Ascending aorta (tissue), 2 donors: ENCODE measurements at regions not wholly inside any gene's neighbourhood (a gene's known extent, or its start where the extent isn't known, plus 50 kb on each side); places are given as distances from the start of the nearest gene placed in this dataset.

ENCODE experiments used
- DNase-seq, 2 donors: peaks; one replicate each; pipeline ENCODE4 v3.0.0-alpha.2; 2019; ENCODE audit warnings: low spot score in 2 of 2
- H3K27ac ChIP-seq, 2 donors: fragments of 200-600 bp; sonication (generic); one replicate each; pipeline ENCODE4 v1.5.1; 2016 to 2017; ENCODE audit warnings: mild to moderate bottlenecking in 1 of 2
- H3K27me3 ChIP-seq: fragments of 200-600 bp; sonication (generic); one replicate; pipeline ENCODE4 v1.5.1; 2017
- H3K36me3 ChIP-seq, 2 donors: fragments of 200-600 bp; sonication (generic); one replicate each; pipeline ENCODE4 v1.5.1; 2016
- H3K4me1 ChIP-seq, 2 donors: fragments of 200-600 bp; sonication (generic); one replicate each; pipeline ENCODE4 v1.5.1; 2016 to 2017; ENCODE audit warnings: mild to moderate bottlenecking in 1 of 2
- H3K4me3 ChIP-seq, 2 donors: fragments of 200-600 bp; sonication (generic); one replicate each; pipeline ENCODE4 v1.5.1; 2016 to 2017; ENCODE audit warnings: mild to moderate bottlenecking in 1 of 2
- H3K9me3 ChIP-seq, 2 donors: fragments of 200-600 bp; sonication (generic); one replicate each; pipeline ENCODE4 v1.5.1; 2016
- intact Hi-C: fragments of 100-400 bp; cut with DNase I; formaldehyde crosslinking; loops from one replicate; pipeline ENCODE4 v1.15.1; 2023
- TF ChIP-seq, protein P1 (sequence below), 3 experiments: fragments of 200-600 bp in 2 of 3; fragments of 450-650 bp in 1 of 3; sonication (generic) in 2 of 3; IDR thresholded peaks; one replicate each; pipeline ENCODE4 v1.5.1; 2016 to 2019; ENCODE audit warnings: antibody characterized with exemption in 3 of 3, mild to moderate bottlenecking in 1 of 3, moderate library complexity in 1 of 3

DNA sequence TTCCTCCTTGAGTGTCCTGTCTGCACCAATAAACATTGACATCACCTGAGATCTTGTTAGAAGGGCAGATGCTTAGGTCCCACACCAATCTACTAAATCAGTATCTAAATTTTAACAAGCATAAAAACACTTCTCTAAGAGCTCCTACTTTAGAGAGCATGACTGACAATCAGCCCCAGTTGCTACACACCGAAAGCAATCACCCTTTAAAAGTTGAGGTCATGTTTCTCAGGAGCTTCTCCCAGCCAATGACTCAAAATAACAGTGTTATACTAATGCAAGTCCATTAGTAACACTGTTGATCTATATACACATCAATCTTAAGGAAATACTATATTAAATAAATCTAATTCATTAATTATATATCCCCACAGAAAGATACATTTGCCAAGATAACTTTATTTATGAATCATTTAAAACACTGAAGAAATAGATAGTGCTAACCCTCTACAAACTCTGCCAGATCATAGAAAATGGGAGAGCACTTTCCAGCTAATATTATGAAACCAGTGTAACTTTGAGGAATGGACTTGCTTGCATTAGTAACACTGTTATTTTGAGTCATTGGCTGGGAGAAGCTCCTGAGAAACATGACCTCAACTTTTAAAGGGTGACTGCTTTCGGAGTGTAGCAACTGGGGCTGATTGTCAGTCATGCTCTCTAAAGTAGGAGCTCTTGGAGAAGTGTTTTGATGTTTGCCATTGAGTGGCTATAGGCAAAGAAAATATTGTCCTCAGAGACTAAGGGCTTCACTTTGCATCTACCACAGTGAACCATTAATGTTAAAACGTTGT lies 109.8 kb upstream of the HDX start:
- no peak overlapping the region for H3K4me3 ChIP-seq
- no peaks in the 10 kb centered on the region for H3K27me3 ChIP-seq
- H3K9me3 ChIP-seq, result no peaks in the 10 kb centered on the region
- H3K4me1 ChIP-seq, result no peaks in the 10 kb centered on the region
- H3K36me3 ChIP-seq, result no peaks in the 10 kb centered on the region
- H3K27ac ChIP-seq, result no peak overlapping the region
- DNase-seq, result no peak
- TF ChIP-seq, protein P1, sequence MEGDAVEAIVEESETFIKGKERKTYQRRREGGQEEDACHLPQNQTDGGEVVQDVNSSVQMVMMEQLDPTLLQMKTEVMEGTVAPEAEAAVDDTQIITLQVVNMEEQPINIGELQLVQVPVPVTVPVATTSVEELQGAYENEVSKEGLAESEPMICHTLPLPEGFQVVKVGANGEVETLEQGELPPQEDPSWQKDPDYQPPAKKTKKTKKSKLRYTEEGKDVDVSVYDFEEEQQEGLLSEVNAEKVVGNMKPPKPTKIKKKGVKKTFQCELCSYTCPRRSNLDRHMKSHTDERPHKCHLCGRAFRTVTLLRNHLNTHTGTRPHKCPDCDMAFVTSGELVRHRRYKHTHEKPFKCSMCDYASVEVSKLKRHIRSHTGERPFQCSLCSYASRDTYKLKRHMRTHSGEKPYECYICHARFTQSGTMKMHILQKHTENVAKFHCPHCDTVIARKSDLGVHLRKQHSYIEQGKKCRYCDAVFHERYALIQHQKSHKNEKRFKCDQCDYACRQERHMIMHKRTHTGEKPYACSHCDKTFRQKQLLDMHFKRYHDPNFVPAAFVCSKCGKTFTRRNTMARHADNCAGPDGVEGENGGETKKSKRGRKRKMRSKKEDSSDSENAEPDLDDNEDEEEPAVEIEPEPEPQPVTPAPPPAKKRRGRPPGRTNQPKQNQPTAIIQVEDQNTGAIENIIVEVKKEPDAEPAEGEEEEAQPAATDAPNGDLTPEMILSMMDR (IDR thresholded peaks at IDR 0.05), result no peak
- intact Hi-C loops, result no loop called here

DNA sequence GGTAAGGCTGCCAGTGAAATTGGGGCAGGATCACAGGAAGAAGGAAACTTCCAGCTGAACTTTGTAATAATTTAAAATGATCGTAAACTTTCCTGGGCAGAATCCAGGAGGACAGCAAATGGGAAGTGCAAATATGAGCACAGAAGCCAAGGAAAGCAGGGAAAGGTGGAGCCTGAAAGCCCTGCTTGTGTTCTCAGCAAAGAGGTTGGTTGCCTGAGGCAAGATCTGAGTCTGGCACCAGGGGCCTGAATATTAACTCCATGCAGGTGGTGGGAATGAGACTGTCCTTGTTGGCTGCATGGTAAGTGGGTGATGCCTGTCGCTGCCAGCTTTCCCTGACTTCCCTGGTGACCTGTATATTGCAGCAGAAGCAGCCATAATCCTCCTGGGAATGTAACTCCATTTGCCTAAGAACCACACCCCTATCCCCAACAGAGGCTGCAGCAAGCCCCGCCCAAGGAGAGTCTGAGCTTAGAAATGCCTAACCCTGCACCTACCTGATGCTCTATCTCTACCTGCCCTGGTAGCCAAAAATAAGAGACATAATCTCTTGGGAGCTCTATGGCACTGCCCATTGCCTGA lies 132.0 kb upstream of the HDX start:
- no peak for DNase-seq
- TF ChIP-seq, protein P1 (IDR thresholded peaks at IDR 0.05), result no peak
- H3K9me3 ChIP-seq, result no peaks in the 10 kb centered on the region
- no peaks in the 10 kb centered on the region for H3K36me3 ChIP-seq
- no peak overlapping the region for H3K27ac ChIP-seq
- intact Hi-C loops, result no loop called here
- H3K4me1 ChIP-seq, result no peaks in the 10 kb centered on the region
- no peak overlapping the region for H3K4me3 ChIP-seq
- H3K27me3 ChIP-seq, result no peaks in the 10 kb centered on the region

DNA sequence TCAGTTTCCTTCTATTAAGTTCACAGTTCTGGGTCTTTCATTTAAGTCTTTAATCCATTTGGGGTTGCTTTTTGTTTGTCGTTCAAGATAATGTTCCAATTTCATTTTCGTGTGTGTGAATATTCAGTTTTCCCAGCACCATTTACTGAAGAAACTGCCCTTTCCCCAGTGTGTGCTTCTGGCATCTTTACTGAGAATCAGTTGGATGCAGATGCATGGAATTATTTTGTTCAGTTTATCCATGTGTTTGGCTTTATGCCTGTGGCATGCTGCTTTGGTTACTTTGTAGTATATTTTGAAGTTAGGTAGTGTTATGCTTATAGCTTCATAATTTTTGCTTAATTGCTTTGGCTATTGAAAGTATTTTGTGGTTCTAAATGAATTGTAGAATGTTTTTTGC lies 163.8 kb upstream of the HDX start:
- no peak for DNase-seq
- Histone ChIP-seq H3K4me3 (no peak overlapping the region), H3K27ac (no peak overlapping the region), H3K9me3 (no peaks in the 10 kb centered on the region), H3K36me3 (no peaks in the 10 kb centered on the region), H3K27me3 (no peaks in the 10 kb centered on the region), H3K4me1 (no peaks in the 10 kb centered on the region)
- intact Hi-C loops, result no loop called here
- TF ChIP-seq, protein P1 (IDR thresholded peaks at IDR 0.05), result no peak

GRCh38 chrX:84690228-84690627 lies 188.0 kb upstream of the HDX start:
- no peaks in the 10 kb centered on the region for H3K27me3 ChIP-seq
- H3K4me3 ChIP-seq, result no peak overlapping the region
- no peaks in the 10 kb centered on the region for H3K9me3 ChIP-seq
- intact Hi-C loops, result no loop called here
- H3K36me3 ChIP-seq, result no peaks in the 10 kb centered on the region
- no peak overlapping the region for H3K27ac ChIP-seq
- TF ChIP-seq, protein P1 (IDR thresholded peaks at IDR 0.05), result no peak
- no peaks in the 10 kb centered on the region for H3K4me1 ChIP-seq
- no peak for DNase-seq

- H3K4me3 ChIP-seq, result no peak overlapping the region
- no peaks in the 10 kb centered on the region for H3K9me3 ChIP-seq
- DNase-seq, result no peak
- H3K27me3 ChIP-seq, result no peaks in the 10 kb centered on the region
- TF ChIP-seq, protein P1 (IDR thresholded peaks at IDR 0.05), result no peak
- H3K4me1 ChIP-seq, result no peaks in the 10 kb centered on the region
- intact Hi-C loops, result no loop called here
- H3K27ac ChIP-seq, result no peak overlapping the region
- no peaks in the 10 kb centered on the region for H3K36me3 ChIP-seq
These were observed 207.7 kb upstream of the HDX start for GRCh38 chrX:84709987-84710386.
